ENCODE measurements at regions not wholly inside any gene's neighbourhood (a gene's known extent, or its start where the extent isn't known, plus 50 kb on each side); places are given as distances from the start of the nearest gene placed in this dataset.

- TF ChIP-seq, protein P1, sequence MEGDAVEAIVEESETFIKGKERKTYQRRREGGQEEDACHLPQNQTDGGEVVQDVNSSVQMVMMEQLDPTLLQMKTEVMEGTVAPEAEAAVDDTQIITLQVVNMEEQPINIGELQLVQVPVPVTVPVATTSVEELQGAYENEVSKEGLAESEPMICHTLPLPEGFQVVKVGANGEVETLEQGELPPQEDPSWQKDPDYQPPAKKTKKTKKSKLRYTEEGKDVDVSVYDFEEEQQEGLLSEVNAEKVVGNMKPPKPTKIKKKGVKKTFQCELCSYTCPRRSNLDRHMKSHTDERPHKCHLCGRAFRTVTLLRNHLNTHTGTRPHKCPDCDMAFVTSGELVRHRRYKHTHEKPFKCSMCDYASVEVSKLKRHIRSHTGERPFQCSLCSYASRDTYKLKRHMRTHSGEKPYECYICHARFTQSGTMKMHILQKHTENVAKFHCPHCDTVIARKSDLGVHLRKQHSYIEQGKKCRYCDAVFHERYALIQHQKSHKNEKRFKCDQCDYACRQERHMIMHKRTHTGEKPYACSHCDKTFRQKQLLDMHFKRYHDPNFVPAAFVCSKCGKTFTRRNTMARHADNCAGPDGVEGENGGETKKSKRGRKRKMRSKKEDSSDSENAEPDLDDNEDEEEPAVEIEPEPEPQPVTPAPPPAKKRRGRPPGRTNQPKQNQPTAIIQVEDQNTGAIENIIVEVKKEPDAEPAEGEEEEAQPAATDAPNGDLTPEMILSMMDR (conservative IDR thresholded peaks at IDR 0.05; ENCODE audit: low read depth in 2 of 2): no peak
- TF ChIP-seq, protein P2, sequence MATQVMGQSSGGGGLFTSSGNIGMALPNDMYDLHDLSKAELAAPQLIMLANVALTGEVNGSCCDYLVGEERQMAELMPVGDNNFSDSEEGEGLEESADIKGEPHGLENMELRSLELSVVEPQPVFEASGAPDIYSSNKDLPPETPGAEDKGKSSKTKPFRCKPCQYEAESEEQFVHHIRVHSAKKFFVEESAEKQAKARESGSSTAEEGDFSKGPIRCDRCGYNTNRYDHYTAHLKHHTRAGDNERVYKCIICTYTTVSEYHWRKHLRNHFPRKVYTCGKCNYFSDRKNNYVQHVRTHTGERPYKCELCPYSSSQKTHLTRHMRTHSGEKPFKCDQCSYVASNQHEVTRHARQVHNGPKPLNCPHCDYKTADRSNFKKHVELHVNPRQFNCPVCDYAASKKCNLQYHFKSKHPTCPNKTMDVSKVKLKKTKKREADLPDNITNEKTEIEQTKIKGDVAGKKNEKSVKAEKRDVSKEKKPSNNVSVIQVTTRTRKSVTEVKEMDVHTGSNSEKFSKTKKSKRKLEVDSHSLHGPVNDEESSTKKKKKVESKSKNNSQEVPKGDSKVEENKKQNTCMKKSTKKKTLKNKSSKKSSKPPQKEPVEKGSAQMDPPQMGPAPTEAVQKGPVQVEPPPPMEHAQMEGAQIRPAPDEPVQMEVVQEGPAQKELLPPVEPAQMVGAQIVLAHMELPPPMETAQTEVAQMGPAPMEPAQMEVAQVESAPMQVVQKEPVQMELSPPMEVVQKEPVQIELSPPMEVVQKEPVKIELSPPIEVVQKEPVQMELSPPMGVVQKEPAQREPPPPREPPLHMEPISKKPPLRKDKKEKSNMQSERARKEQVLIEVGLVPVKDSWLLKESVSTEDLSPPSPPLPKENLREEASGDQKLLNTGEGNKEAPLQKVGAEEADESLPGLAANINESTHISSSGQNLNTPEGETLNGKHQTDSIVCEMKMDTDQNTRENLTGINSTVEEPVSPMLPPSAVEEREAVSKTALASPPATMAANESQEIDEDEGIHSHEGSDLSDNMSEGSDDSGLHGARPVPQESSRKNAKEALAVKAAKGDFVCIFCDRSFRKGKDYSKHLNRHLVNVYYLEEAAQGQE (IDR thresholded peaks at IDR 0.05; ENCODE audit: unreplicated experiment): no peak
- no peak for TF ChIP-seq EZH2 (IDR thresholded peaks at IDR 0.05; ENCODE audit: low read depth, unreplicated experiment)
- no peak for TF ChIP-seq ETS1 (IDR thresholded peaks at IDR 0.05)
- TF ChIP-seq EZH2phosphoT487 (IDR thresholded peaks at IDR 0.05; ENCODE audit: unreplicated experiment): no peak
Measured at GRCh38 chr7:82528577-82529310, 85.2 kb upstream of the CACNA2D1 start.

All from GM23338 (cell line).